K562 (cell line): ENCODE measurements at regions not wholly inside any gene's neighbourhood (a gene's known extent, or its start where the extent isn't known, plus 50 kb on each side); places are given as distances from the start of the nearest gene placed in this dataset.

ENCODE experiments used
- CREB1 ChIP-seq, 2 experiments: sonication (generic) in 1 of 2; formaldehyde crosslinking in 1 of 2; IDR thresholded peaks; 2 replicates each; pipeline versions ENCODE4 v1.6.1 to v1.8.0; 2012 to 2022; ENCODE audit warnings: inconsistent platforms in 1 of 2, mild to moderate bottlenecking in 1 of 2, missing genetic modification reagents in 1 of 2, moderate library complexity in 1 of 2
- POLR2A ChIP-seq: fragments of 450-650 bp; conservative IDR thresholded peaks from 2 replicates; pipeline ENCODE4 v1.6.1; 2016
- RFX5 ChIP-seq: IDR thresholded peaks from 2 replicates; pipeline ENCODE4 v1.6.1; 2011; ENCODE audit warnings: low read depth, mild to moderate bottlenecking, improper control_type of control experiment, low read length
- SMARCA5 ChIP-seq: fragments of 450-650 bp; IDR thresholded peaks from 2 replicates; pipeline ENCODE4 v1.6.1; 2016
- ZNF146 ChIP-seq: IDR thresholded peaks from one replicate; pipeline ENCODE4 v1.6.1; 2018; ENCODE audit warnings: missing compliant biosample characterization; ENCODE audit not compliant: unreplicated experiment
- ZNF274 ChIP-seq: IDR thresholded peaks from 2 replicates; pipeline ENCODE4 v1.6.1; 2011; ENCODE audit warnings: low read depth, mild to moderate bottlenecking, low read length, moderate library complexity, borderline replicate concordance

DNA sequence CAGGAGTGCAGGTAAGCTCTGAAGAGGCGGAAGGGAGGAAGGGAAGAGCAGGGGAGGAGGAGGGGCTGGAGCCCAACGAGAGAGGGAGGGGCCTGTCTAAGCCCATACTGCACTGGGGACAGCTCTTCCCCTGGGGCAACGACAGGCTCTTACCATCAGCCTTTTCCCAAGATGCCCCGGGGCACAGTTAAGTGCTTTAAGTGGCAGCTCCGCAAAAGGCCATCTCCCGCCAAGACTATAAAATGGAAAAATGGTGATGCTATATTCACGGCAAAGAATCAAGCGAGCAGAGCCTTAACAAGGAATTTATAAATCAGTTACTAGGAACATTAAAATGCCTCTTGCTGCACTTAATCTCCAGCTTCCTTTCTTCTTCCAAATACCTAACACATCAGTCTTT, 110.2 kb upstream of the NLRP1 start:
- TF ChIP-seq SMARCA5 (no peak), ZNF274 (no peak), POLR2A (no peak), RFX5 (no peak), ZNF146 (no peak), CREB1 (IDR thresholded peaks at IDR 0.05) (no peak), CREB1 (CRISPR knock-in tag; IDR thresholded peaks at IDR 0.05) (no peak)
